ENCODE measurements at regions not wholly inside any gene's neighbourhood (a gene's known extent, or its start where the extent isn't known, plus 50 kb on each side); places are given as distances from the start of the nearest gene placed in this dataset.

GRCh38 chr3:16119887-16120286 is 54.6 kb upstream of the GALNT15 start:
- no peak for DNase-seq

DNA sequence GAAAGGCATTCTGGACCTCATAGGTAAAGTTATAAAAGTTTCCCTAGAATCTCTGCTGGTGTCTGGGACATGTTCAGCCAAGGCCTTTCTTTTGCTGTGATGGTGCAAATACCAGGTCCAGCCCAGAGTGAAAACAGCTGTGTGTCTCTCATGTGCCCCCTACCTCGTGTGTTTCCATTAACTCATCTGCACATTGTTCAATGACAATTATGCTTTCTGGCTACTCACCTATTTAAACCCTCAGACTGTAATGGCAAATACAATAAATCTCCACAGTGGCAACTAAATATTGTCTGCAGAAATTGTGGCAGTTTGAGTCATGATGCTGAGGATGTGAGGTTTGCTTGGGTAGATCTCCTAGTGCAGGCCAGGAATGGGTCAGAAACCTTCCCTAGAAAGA is 53.1 kb upstream of the GALNT15 start:
- no peak for DNase-seq

GRCh38 chr3:16122155-16122554 is 52.3 kb upstream of the GALNT15 start:
- DNase-seq: no peak

- no peak for DNase-seq
Measured at GRCh38 chr3:16122661-16123060, 51.8 kb upstream of the GALNT15 start.

- DNase-seq: no peak
Measured at GRCh38 chr3:16124636-16125035, 49.8 kb upstream of the GALNT15 start.

Data from CD4-positive, alpha-beta T cell treated with Interleukin-12 subunit alpha and Interleukin-12 subunit beta, for 1 hour (primary cell).